BJ (cell line): ENCODE measurements at regions not wholly inside any gene's neighbourhood (a gene's known extent, or its start where the extent isn't known, plus 50 kb on each side); places are given as distances from the start of the nearest gene placed in this dataset.

Experiments used
- CTCF ChIA-PET: fragments of 350-600 bp; formaldehyde crosslinking; extraction: SDS; loops from one replicate; lab custom pipeline; 2021; ENCODE audit warnings: antibody characterized with exemption, inconsistent platforms; lab: Yijun Ruan, JAX
- POLR2A ChIA-PET: fragments of 300-600 bp; sonication (Branson Sonifier 250); formaldehyde crosslinking; extraction: SDS; loops from one replicate; lab custom pipeline; 2021; ENCODE audit warnings: antibody characterized with exemption; lab: Charles Lee
- DNase-seq: peaks from one replicate; pipeline ENCODE4 v3.0.0-alpha.2; 2011; ENCODE audit warnings: low read depth
- H3K27me3 ChIP-seq: 2 replicates; pipeline ENCODE4 v1.6.0; 2011; ENCODE audit warnings: low read length; ENCODE audit not compliant: control insufficient read depth, insufficient read depth
- H3K36me3 ChIP-seq: 2 replicates; pipeline ENCODE4 v1.5.1; 2011; ENCODE audit warnings: low read length; ENCODE audit not compliant: control insufficient read depth, insufficient read depth
- H3K4me3 ChIP-seq: 2 replicates; pipeline ENCODE4 v1.5.1; 2011; ENCODE audit warnings: low read depth, mild to moderate bottlenecking, control low read depth, low read length
- TF ChIP-seq, protein P1 (sequence below): IDR thresholded peaks from 2 replicates; pipeline ENCODE4 v1.5.1; 2011; ENCODE audit warnings: low read depth, mild to moderate bottlenecking, control low read depth, inconsistent platforms, low read length, moderate library complexity; ENCODE audit not compliant: insufficient read depth

- POLR2A ChIA-PET, result interaction anchor here (0.7 kb wide), 1 partner anchor 272 kb away, joined by 7 read pairs; no protein-coding TSS in a partner anchor
- no peak for DNase-seq
Measured at GRCh38 chr4:44916411-44916810, 190.1 kb upstream of the GNPDA2 start.

DNA sequence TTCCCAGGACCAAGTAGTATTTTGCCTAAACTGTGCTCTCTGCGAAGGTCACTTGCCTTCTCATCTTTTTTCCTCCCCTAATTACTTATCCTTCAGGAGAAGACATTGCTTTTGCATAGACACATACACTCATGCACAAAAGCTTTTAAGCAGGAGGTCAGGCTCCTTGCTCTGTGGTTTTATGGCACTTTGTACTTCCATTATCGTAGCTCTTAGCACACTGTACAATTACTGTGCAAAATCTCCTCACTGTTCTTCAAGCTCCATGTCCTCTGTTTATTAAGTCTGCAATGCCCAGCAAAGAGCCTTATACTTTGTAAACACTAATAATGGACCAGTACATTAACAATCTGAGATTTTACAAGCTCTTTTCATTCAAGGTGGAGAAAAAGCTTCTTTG, 188.4 kb upstream of the GNPDA2 start:
- no peak for DNase-seq
- H3K36me3 ChIP-seq, result no peaks in the 10 kb centered on the region
- TF ChIP-seq, protein P1, sequence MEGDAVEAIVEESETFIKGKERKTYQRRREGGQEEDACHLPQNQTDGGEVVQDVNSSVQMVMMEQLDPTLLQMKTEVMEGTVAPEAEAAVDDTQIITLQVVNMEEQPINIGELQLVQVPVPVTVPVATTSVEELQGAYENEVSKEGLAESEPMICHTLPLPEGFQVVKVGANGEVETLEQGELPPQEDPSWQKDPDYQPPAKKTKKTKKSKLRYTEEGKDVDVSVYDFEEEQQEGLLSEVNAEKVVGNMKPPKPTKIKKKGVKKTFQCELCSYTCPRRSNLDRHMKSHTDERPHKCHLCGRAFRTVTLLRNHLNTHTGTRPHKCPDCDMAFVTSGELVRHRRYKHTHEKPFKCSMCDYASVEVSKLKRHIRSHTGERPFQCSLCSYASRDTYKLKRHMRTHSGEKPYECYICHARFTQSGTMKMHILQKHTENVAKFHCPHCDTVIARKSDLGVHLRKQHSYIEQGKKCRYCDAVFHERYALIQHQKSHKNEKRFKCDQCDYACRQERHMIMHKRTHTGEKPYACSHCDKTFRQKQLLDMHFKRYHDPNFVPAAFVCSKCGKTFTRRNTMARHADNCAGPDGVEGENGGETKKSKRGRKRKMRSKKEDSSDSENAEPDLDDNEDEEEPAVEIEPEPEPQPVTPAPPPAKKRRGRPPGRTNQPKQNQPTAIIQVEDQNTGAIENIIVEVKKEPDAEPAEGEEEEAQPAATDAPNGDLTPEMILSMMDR, result no peak
- ChIA-PET POLR2A (no interaction called here), CTCF (no interaction called here)
- H3K4me3 ChIP-seq, result no peak overlapping the region
- no peaks in the 10 kb centered on the region for H3K27me3 ChIP-seq

More at GRCh38 chr4:44916411-44916810, 190.1 kb upstream of the GNPDA2 start:
- CTCF ChIA-PET, result no interaction called here
- H3K4me3 ChIP-seq, result no peak overlapping the region
- H3K36me3 ChIP-seq, result no peaks in the 10 kb centered on the region
- TF ChIP-seq, protein P1, result no peak
- H3K27me3 ChIP-seq, result no peaks in the 10 kb centered on the region

GRCh38 chr4:44914223-44914622, 187.9 kb upstream of the GNPDA2 start:
- POLR2A ChIA-PET, result no interaction called here
- H3K36me3 ChIP-seq, result no peaks in the 10 kb centered on the region
- no peaks in the 10 kb centered on the region for H3K27me3 ChIP-seq
- H3K4me3 ChIP-seq, result no peak overlapping the region
- TF ChIP-seq, protein P1, result no peak
- no peak for DNase-seq
- CTCF ChIA-PET, result no interaction called here

GRCh38 chr4:44912980-44913379, 186.6 kb upstream of the GNPDA2 start:
- ChIA-PET POLR2A (no interaction called here), CTCF (no interaction called here)
- H3K4me3 ChIP-seq, result no peak overlapping the region
- DNase-seq, result no peak
- H3K36me3 ChIP-seq, result no peaks in the 10 kb centered on the region
- H3K27me3 ChIP-seq, result no peaks in the 10 kb centered on the region
- TF ChIP-seq, protein P1, result no peak

DNA sequence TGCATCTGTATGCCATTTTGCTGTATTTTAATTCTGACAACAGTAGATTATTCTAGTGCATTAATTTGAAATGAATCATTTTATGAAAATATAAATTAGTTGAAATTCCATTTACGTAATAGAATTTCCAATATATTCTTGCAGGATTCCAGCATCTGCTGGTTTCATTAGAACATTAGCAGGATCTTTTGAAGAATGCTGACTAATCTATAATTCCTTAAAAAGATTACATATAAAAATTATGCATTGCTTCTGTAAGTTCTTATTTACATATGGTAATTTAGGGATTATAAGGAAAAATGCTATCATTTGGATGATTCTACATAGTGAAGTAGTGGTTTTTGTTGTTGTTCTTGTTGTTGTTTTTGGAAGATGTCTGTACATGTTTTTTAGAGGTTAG, 182.2 kb upstream of the GNPDA2 start:
- no peak overlapping the region for H3K4me3 ChIP-seq
- ChIA-PET POLR2A (no interaction called here), CTCF (no interaction called here)
- TF ChIP-seq, protein P1, result no peak
- DNase-seq, result no peak
- H3K27me3 ChIP-seq, result no peaks in the 10 kb centered on the region
- no peaks in the 10 kb centered on the region for H3K36me3 ChIP-seq
